Liver (tissue), 8 donors: ENCODE measurements at regions not wholly inside any gene's neighbourhood (a gene's known extent, or its start where the extent isn't known, plus 50 kb on each side); places are given as distances from the start of the nearest gene placed in this dataset.

Experiments
- DNase-seq: peaks from one replicate; pipeline ENCODE4 v3.0.0-alpha.2; 2017; ENCODE audit warnings: low spot score
- H3K27ac ChIP-seq, 2 donors: one replicate each; pipeline ENCODE4 v1.7.0; 2013; ENCODE audit warnings: inconsistent platforms in 2 of 2, low read length in 2 of 2, control low read depth in 1 of 2, low read depth in 1 of 2, mild to moderate bottlenecking in 1 of 2
- H3K27me3 ChIP-seq, 4 donors: one replicate each; pipeline versions ENCODE4 v1.6.1 to v1.7.0; 2013; ENCODE audit warnings: low read length in 3 of 4, inconsistent platforms in 1 of 4, mild to moderate bottlenecking in 1 of 4, moderate library complexity in 1 of 4; ENCODE audit not compliant: control insufficient read depth in 4 of 4, insufficient read depth in 4 of 4
- H3K36me3 ChIP-seq, 4 donors: one replicate each; pipeline versions ENCODE4 v1.6.1 to v1.7.0; 2013; ENCODE audit warnings: low read length in 3 of 4, mild to moderate bottlenecking in 3 of 4, low read depth in 1 of 4, moderate library complexity in 1 of 4; ENCODE audit not compliant: control insufficient read depth in 4 of 4, insufficient read depth in 3 of 4
- H3K4me1 ChIP-seq, 4 donors: one replicate each; pipeline versions ENCODE4 v1.6.1 to v1.7.0; 2013; ENCODE audit warnings: low read length in 3 of 4, mild to moderate bottlenecking in 3 of 4, moderate library complexity in 1 of 4; ENCODE audit not compliant: control insufficient read depth in 4 of 4, insufficient read depth in 4 of 4
- H3K4me3 ChIP-seq, 3 donors: one replicate each; pipeline versions ENCODE4 v1.6.1 to v1.7.0; 2013; ENCODE audit warnings: low read length in 3 of 3, control low read depth in 1 of 3, low read depth in 1 of 3, mild to moderate bottlenecking in 1 of 3
- H3K9ac ChIP-seq, 2 donors: one replicate each; pipeline ENCODE4 v1.7.0; 2013; ENCODE audit warnings: low read length in 2 of 2, mild to moderate bottlenecking in 2 of 2, moderate library complexity in 2 of 2, control low read depth in 1 of 2, low read depth in 1 of 2
- H3K9me3 ChIP-seq, 4 donors: one replicate each; pipeline versions ENCODE4 v1.6.1 to v1.7.0; 2013; ENCODE audit warnings: low read length in 3 of 4; ENCODE audit not compliant: control insufficient read depth in 4 of 4
- CTCF ChIP-seq: fragments of 150-350 bp; IDR thresholded peaks from 2 replicates; pipeline ENCODE4 v1.5.1; 2017; ENCODE audit warnings: improper control_type of control experiment, low read depth, low read length; ENCODE audit not compliant: missing input control
- EGR1 ChIP-seq, 2 donors: IDR thresholded peaks; 2 replicates each; pipeline ENCODE4 v1.6.1; 2016 to 2018; ENCODE audit warnings: antibody characterized with exemption in 2 of 2, low read depth in 2 of 2
- FOXA1 ChIP-seq: IDR thresholded peaks from 2 replicates; pipeline ENCODE4 v1.6.1; 2016; ENCODE audit warnings: antibody characterized with exemption
- FOXA2 ChIP-seq: IDR thresholded peaks from 2 replicates; pipeline ENCODE4 v1.6.1; 2016; ENCODE audit warnings: antibody characterized with exemption
- GABPA ChIP-seq, 2 donors: IDR thresholded peaks in 1 of 2; conservative IDR thresholded peaks in 1 of 2; 2 replicates each; pipeline ENCODE4 v1.6.1; 2016; ENCODE audit warnings: antibody characterized with exemption in 2 of 2, mild to moderate bottlenecking in 1 of 2, moderate library complexity in 1 of 2
- HNF4A ChIP-seq, 2 donors: conservative IDR thresholded peaks; 2 replicates each; pipeline ENCODE4 v1.6.1; 2016; ENCODE audit warnings: antibody characterized with exemption in 2 of 2, mild to moderate bottlenecking in 2 of 2
- HNF4G ChIP-seq: IDR thresholded peaks from 2 replicates; pipeline ENCODE4 v1.6.1; 2016; ENCODE audit warnings: antibody characterized with exemption
- JUND ChIP-seq, 2 donors: IDR thresholded peaks; 2 replicates each; pipeline ENCODE4 v1.6.1; 2016; ENCODE audit warnings: antibody characterized with exemption in 2 of 2
- NR2F2 ChIP-seq: IDR thresholded peaks from 2 replicates; pipeline ENCODE4 v1.6.1; 2016; ENCODE audit warnings: antibody characterized with exemption
- RAD21 ChIP-seq, 2 donors: IDR thresholded peaks; 2 replicates each; pipeline ENCODE4 v1.6.1; 2016; ENCODE audit warnings: antibody characterized with exemption in 2 of 2, mild to moderate bottlenecking in 2 of 2
- RXRA ChIP-seq, 2 donors: IDR thresholded peaks; 2 replicates each; pipeline ENCODE4 v1.6.1; 2017 to 2018; ENCODE audit warnings: antibody characterized with exemption in 2 of 2, mild to moderate bottlenecking in 1 of 2
- SP1 ChIP-seq: IDR thresholded peaks from 2 replicates; pipeline ENCODE4 v1.6.1; 2018; ENCODE audit warnings: antibody characterized with exemption, mild to moderate bottlenecking
- TAF1 ChIP-seq: conservative IDR thresholded peaks from 2 replicates; pipeline ENCODE4 v1.6.1; 2016; ENCODE audit warnings: antibody characterized with exemption, mild to moderate bottlenecking
- YY1 ChIP-seq: IDR thresholded peaks from 2 replicates; pipeline ENCODE4 v1.6.1; 2016; ENCODE audit warnings: antibody characterized with exemption, mild to moderate bottlenecking
- WGBS: extraction: QIAGEN DNeasy Blood & Tissue Kit; methylation state at CpG from one replicate; pipeline ENCODE4 v1.1.7; 2013; 5-methylcytosine and 5-hydroxymethylcytosine counted together
- TF ChIP-seq, protein P1 (sequence below): IDR thresholded peaks from 2 replicates; pipeline ENCODE4 v1.6.1; 2016; ENCODE audit warnings: antibody characterized with exemption
- TF ChIP-seq, protein P2 (sequence below): IDR thresholded peaks from 2 replicates; pipeline ENCODE4 v1.6.1; 2016; ENCODE audit warnings: antibody characterized with exemption, mild to moderate bottlenecking
- TF ChIP-seq, protein P3 (sequence below): IDR thresholded peaks from 2 replicates; pipeline ENCODE4 v1.6.1; 2016; ENCODE audit warnings: antibody characterized with exemption
- TF ChIP-seq, protein P4 (sequence below): IDR thresholded peaks from 2 replicates; pipeline ENCODE4 v1.6.1; 2016; ENCODE audit warnings: antibody characterized with exemption
- donor health status: healthy.
- donor health status: healthy.
- donor health status: healthy.
- donor health status: healthy.
- donor health status: healthy.

DNA sequence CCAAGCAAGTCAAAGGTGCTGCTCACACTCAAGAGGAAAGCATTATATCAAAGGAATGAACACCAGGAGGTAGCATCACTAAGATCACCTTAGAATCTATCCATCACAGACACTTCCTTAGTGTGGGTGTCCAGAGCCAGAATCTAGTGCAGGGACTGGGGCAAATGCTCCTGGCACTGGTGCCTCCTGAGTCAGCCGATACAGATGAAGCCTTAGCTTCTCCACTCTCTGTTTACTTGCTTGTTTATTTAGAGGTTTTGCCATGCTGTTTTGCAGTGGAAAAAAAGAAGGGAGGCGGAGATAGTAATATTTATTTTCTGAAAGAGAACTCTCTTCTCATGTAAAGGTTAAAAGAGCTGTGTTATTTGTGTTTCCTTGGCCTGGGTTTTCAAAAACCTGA, 303.1 kb downstream of the WDR11 start:
- WGBS: 57% methylated on average over 2 of the region's 2 CpGs
- Histone ChIP-seq H3K27me3 (no peaks in the 10 kb centered on the region), H3K36me3 (no peaks in the 10 kb centered on the region), H3K4me3 (no peak overlapping the region), H3K9ac (no peak overlapping the region), H3K4me1 (peaks cover 0 to 10% (median 8%) of the 10 kb centered on the region in 4 donors), H3K9me3 (peaks cover 0 to 2% (median 0%) of the 10 kb centered on the region in 4 donors), H3K27ac (no peak overlapping the region)
- no peak for DNase-seq
- TF ChIP-seq CTCF: no peak
- TF ChIP-seq TAF1: no peak
- TF ChIP-seq, protein P1, sequence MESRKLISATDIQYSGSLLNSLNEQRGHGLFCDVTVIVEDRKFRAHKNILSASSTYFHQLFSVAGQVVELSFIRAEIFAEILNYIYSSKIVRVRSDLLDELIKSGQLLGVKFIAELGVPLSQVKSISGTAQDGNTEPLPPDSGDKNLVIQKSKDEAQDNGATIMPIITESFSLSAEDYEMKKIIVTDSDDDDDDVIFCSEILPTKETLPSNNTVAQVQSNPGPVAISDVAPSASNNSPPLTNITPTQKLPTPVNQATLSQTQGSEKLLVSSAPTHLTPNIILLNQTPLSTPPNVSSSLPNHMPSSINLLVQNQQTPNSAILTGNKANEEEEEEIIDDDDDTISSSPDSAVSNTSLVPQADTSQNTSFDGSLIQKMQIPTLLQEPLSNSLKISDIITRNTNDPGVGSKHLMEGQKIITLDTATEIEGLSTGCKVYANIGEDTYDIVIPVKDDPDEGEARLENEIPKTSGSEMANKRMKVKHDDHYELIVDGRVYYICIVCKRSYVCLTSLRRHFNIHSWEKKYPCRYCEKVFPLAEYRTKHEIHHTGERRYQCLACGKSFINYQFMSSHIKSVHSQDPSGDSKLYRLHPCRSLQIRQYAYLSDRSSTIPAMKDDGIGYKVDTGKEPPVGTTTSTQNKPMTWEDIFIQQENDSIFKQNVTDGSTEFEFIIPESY: no peak
- no peak for TF ChIP-seq HNF4A (conservative IDR thresholded peaks at IDR 0.05)
- TF ChIP-seq EGR1 (IDR thresholded peaks at IDR 0.05; ENCODE audit: low read depth in 2 of 2): no peak
- TF ChIP-seq NR2F2: no peak
- TF ChIP-seq FOXA2: no peak
- TF ChIP-seq, protein P2, sequence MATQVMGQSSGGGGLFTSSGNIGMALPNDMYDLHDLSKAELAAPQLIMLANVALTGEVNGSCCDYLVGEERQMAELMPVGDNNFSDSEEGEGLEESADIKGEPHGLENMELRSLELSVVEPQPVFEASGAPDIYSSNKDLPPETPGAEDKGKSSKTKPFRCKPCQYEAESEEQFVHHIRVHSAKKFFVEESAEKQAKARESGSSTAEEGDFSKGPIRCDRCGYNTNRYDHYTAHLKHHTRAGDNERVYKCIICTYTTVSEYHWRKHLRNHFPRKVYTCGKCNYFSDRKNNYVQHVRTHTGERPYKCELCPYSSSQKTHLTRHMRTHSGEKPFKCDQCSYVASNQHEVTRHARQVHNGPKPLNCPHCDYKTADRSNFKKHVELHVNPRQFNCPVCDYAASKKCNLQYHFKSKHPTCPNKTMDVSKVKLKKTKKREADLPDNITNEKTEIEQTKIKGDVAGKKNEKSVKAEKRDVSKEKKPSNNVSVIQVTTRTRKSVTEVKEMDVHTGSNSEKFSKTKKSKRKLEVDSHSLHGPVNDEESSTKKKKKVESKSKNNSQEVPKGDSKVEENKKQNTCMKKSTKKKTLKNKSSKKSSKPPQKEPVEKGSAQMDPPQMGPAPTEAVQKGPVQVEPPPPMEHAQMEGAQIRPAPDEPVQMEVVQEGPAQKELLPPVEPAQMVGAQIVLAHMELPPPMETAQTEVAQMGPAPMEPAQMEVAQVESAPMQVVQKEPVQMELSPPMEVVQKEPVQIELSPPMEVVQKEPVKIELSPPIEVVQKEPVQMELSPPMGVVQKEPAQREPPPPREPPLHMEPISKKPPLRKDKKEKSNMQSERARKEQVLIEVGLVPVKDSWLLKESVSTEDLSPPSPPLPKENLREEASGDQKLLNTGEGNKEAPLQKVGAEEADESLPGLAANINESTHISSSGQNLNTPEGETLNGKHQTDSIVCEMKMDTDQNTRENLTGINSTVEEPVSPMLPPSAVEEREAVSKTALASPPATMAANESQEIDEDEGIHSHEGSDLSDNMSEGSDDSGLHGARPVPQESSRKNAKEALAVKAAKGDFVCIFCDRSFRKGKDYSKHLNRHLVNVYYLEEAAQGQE: no peak
- TF ChIP-seq, protein P3, sequence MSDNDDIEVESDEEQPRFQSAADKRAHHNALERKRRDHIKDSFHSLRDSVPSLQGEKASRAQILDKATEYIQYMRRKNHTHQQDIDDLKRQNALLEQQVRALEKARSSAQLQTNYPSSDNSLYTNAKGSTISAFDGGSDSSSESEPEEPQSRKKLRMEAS: no peak
- TF ChIP-seq, protein P4, sequence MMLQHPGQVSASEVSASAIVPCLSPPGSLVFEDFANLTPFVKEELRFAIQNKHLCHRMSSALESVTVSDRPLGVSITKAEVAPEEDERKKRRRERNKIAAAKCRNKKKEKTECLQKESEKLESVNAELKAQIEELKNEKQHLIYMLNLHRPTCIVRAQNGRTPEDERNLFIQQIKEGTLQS: no peak
- TF ChIP-seq RXRA (IDR thresholded peaks at IDR 0.05): no peak
- no peak for TF ChIP-seq YY1
- no peak for TF ChIP-seq FOXA1
- TF ChIP-seq SP1: no peak
- TF ChIP-seq GABPA (IDR thresholded peaks at IDR 0.05 in 1 of 2, conservative IDR thresholded peaks at IDR 0.05 in 1 of 2): no peak
- TF ChIP-seq JUND (IDR thresholded peaks at IDR 0.05): no peak

DNA sequence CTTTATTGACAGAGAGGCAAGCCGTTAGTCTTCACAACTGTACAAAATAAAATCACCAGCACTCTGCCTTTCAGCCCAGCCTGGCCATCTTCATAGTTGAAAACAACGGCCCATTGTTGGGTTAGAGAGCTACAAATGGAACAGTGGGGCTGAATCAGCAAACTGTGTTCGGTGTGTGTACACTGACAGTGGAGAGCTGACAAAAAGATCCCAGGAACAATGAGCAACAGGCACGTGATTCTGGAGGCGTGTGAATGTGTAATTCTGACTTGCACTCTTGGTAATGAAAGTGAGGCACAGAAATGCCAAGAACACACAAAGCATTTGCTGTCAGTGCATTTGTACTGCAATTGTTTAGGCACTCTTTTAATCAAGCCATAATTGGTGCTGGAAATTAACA, 303.7 kb downstream of the WDR11 start:
- peaks cover 0 to 2% (median 0%) of the 10 kb centered on the region in 4 donors for H3K9me3 ChIP-seq
- peaks cover 0 to 10% (median 8%) of the 10 kb centered on the region in 4 donors for H3K4me1 ChIP-seq
- no peaks in the 10 kb centered on the region for H3K36me3 ChIP-seq
- DNase-seq: no peak
- no peak overlapping the region for H3K9ac ChIP-seq
- 74% methylated on average over 5 of the region's 5 CpGs for WGBS
- no peaks in the 10 kb centered on the region for H3K27me3 ChIP-seq
- H3K27ac ChIP-seq: no peak overlapping the region
- H3K4me3 ChIP-seq: no peak overlapping the region
- TF ChIP-seq CTCF (no peak), GABPA (IDR thresholded peaks at IDR 0.05 in 1 of 2, conservative IDR thresholded peaks at IDR 0.05 in 1 of 2) (no peak), FOXA2 (no peak), SP1 (no peak), NR2F2 (no peak), RAD21 (IDR thresholded peaks at IDR 0.05) (no peak), EGR1 (IDR thresholded peaks at IDR 0.05; ENCODE audit: low read depth in 2 of 2) (no peak), JUND (IDR thresholded peaks at IDR 0.05) (no peak), HNF4A (conservative IDR thresholded peaks at IDR 0.05) (no peak), HNF4G (no peak)
- TF ChIP-seq, protein P3: no peak
- TF ChIP-seq, protein P1: no peak
- TF ChIP-seq, protein P4: no peak
